Endodermal cell (in vitro differentiated cells): ENCODE measurements at regions not wholly inside any gene's neighbourhood (a gene's known extent, or its start where the extent isn't known, plus 50 kb on each side); places are given as distances from the start of the nearest gene placed in this dataset.
A peak's percentile ranks its signal among the peaks of the same experiment; 100 is the strongest.

Experiments
- DNase-seq: peaks from one replicate; pipeline ENCODE4 v3.0.0-alpha.2; 2017
- H3K27ac ChIP-seq: 2 replicates; pipeline ENCODE4 v1.5.1; 2013; ENCODE audit warnings: mild to moderate bottlenecking, low read depth, low read length, moderate library complexity
- H3K27me3 ChIP-seq: 2 replicates; pipeline ENCODE4 v1.6.1; 2013; ENCODE audit warnings: mild to moderate bottlenecking, low read length, moderate library complexity; ENCODE audit not compliant: insufficient read depth, control insufficient read depth, poor library complexity, severe bottlenecking
- H3K36me3 ChIP-seq: 2 replicates; pipeline ENCODE4 v1.7.0; 2013; ENCODE audit warnings: mild to moderate bottlenecking, low read length, moderate library complexity; ENCODE audit not compliant: control insufficient read depth, insufficient read depth
- H3K4me1 ChIP-seq: one replicate; pipeline ENCODE4 v1.7.0; 2013; ENCODE audit warnings: low read length; ENCODE audit not compliant: control insufficient read depth, insufficient read depth
- H3K4me3 ChIP-seq: 2 replicates; pipeline ENCODE4 v1.5.1; 2013; ENCODE audit warnings: mild to moderate bottlenecking, low read length, moderate library complexity
- H3K9ac ChIP-seq: 2 replicates; pipeline ENCODE4 v1.6.1; 2013; ENCODE audit warnings: mild to moderate bottlenecking, low read length, moderate library complexity; ENCODE audit not compliant: poor library complexity, severe bottlenecking; ENCODE audit errors: extremely low read depth
- H3K9me3 ChIP-seq: 2 replicates; pipeline ENCODE4 v1.6.1; 2013; ENCODE audit warnings: mild to moderate bottlenecking, low read length, moderate library complexity; ENCODE audit not compliant: control insufficient read depth
- H3K27ac Mint-ChIP-seq: 2 replicates; pipeline ENCODE4 v1.8.0; 2020; ENCODE audit warnings: mixed read lengths
- H3K27me3 Mint-ChIP-seq: 2 replicates; pipeline ENCODE4 v1.8.0; 2021; ENCODE audit warnings: mild to moderate bottlenecking, mixed read lengths; ENCODE audit not compliant: insufficient read depth
- H3K36me3 Mint-ChIP-seq: 2 replicates; pipeline ENCODE4 v1.8.0; 2020; ENCODE audit warnings: low read depth, mixed read lengths
- H3K4me1 Mint-ChIP-seq: 2 replicates; pipeline ENCODE4 v1.8.0; 2020; ENCODE audit warnings: mixed read lengths
- H3K4me3 Mint-ChIP-seq: 2 replicates; pipeline ENCODE4 v1.8.0; 2020; ENCODE audit warnings: mild to moderate bottlenecking, moderate library complexity, mixed read lengths
- H3K9me3 Mint-ChIP-seq: 2 replicates; pipeline ENCODE4 v1.8.0; 2020; ENCODE audit warnings: mild to moderate bottlenecking, mixed read lengths
- CTCF ChIP-seq: fragments of 200-600 bp; sonication (generic); conservative IDR thresholded peaks from 2 replicates; pipeline ENCODE4 v1.5.0; 2021; ENCODE audit warnings: antibody characterized with exemption, mild to moderate bottlenecking
- WGBS, 2 experiments: methylation state at CpG; one replicate each; pipeline versions ENCODE4 v1.1.5 to v1.1.7; 2013; ENCODE audit warnings: missing lambda C conversion rate in 2 of 2, mixed read lengths in 1 of 2; ENCODE audit not compliant: insufficient coverage in 1 of 2, insufficient read length in 1 of 2; 5-methylcytosine and 5-hydroxymethylcytosine counted together

- Mint-ChIP-seq H3K4me3 (no peak overlapping the region), H3K36me3 (no peaks in the 10 kb centered on the region), H3K27ac (no peak overlapping the region), H3K4me1 (peaks cover 39% of the 10 kb centered on the region), H3K27me3 (peaks cover 2% of the 10 kb centered on the region), H3K9me3 (no peaks in the 10 kb centered on the region)
- no peaks in the 10 kb centered on the region for H3K36me3 ChIP-seq
- TF ChIP-seq CTCF: no peak
- no peaks in the 10 kb centered on the region for H3K9me3 ChIP-seq
- no peak overlapping the region for H3K9ac ChIP-seq
- 82 to 85% methylated on average over 20 to 28 of the region's 28 CpGs for WGBS, 2 experiments
- H3K27me3 ChIP-seq: no peaks in the 10 kb centered on the region
- H3K4me3 ChIP-seq: no peak overlapping the region
- peaks cover 19% of the 10 kb centered on the region for H3K4me1 ChIP-seq
- peak overlapping the region; percentile 54 for H3K27ac ChIP-seq
- DNase-seq: peak; percentile 57
Observed at GRCh38 chr9:129561594-129562281, 59.2 kb downstream of the C9orf50 start.

GRCh38 chr9:129560881-129561306, 60.0 kb downstream of the C9orf50 start:
- H3K4me1 Mint-ChIP-seq: peaks cover 45% of the 10 kb centered on the region
- H3K9me3 ChIP-seq: no peaks in the 10 kb centered on the region
- no peaks in the 10 kb centered on the region for H3K27me3 ChIP-seq
- 90 to 94% methylated on average over 12 to 13 of the region's 13 CpGs for WGBS, 2 experiments
- H3K4me3 ChIP-seq: no peak overlapping the region
- H3K9ac ChIP-seq: no peak overlapping the region
- no peaks in the 10 kb centered on the region for H3K36me3 Mint-ChIP-seq
- TF ChIP-seq CTCF: no peak
- no peak overlapping the region for H3K27ac ChIP-seq
- peaks cover 23% of the 10 kb centered on the region for H3K4me1 ChIP-seq
- peaks cover 2% of the 10 kb centered on the region for H3K27me3 Mint-ChIP-seq
- H3K4me3 Mint-ChIP-seq: no peak overlapping the region
- peak overlapping the region; percentile 16 for H3K27ac Mint-ChIP-seq
- H3K36me3 ChIP-seq: no peaks in the 10 kb centered on the region
- DNase-seq: no peak
- H3K9me3 Mint-ChIP-seq: no peaks in the 10 kb centered on the region

- no peaks in the 10 kb centered on the region for H3K27me3 ChIP-seq
- no peak for TF ChIP-seq CTCF
- no peaks in the 10 kb centered on the region for H3K36me3 ChIP-seq
- Mint-ChIP-seq H3K9me3 (no peaks in the 10 kb centered on the region), H3K4me3 (no peak overlapping the region), H3K27ac (no peak overlapping the region), H3K4me1 (peaks cover 52% of the 10 kb centered on the region), H3K36me3 (no peaks in the 10 kb centered on the region), H3K27me3 (no peaks in the 10 kb centered on the region)
- DNase-seq: peak; percentile 66
- no peak overlapping the region for H3K4me3 ChIP-seq
- H3K4me1 ChIP-seq: peaks cover 27% of the 10 kb centered on the region
- WGBS, 2 experiments: 73 to 78% methylated on average over 1 to 4 of the region's 4 CpGs
- H3K9me3 ChIP-seq: no peaks in the 10 kb centered on the region
- no peak overlapping the region for H3K9ac ChIP-seq
- H3K27ac ChIP-seq: peak overlapping the region; percentile 76
Observed at GRCh38 chr9:129559506-129559881, 61.4 kb downstream of the C9orf50 start.
